K562 (cell line): ENCODE measurements at regions not wholly inside any gene's neighbourhood (a gene's known extent, or its start where the extent isn't known, plus 50 kb on each side); places are given as distances from the start of the nearest gene placed in this dataset.

Source experiments
- ATAC-seq: fragments of 200-7000 bp; cut with Tn5 transposase; 3 replicates; pipeline ENCODE4 v1.9.1; 2020; ENCODE audit warnings: moderate library complexity
- BruUV-seq: library from RNA; stranded (reverse); fragments of 400-500 nt; replicated peaks from 2 replicates; lab custom pipeline; 2021; lab: Mats Ljungman, UMichigan
- CTCF ChIA-PET: fragments of 300-600 bp; formaldehyde crosslinking; extraction: SDS; loops from one replicate; lab custom pipeline; 2021; ENCODE audit warnings: low intra/inter-chr PET ratio; lab: Yijun Ruan, JAX
- POLR2A ChIA-PET: fragments of 300-600, 350-650 bp; sonication (Branson Sonifier 250); formaldehyde crosslinking; extraction: SDS; loops from one replicate; lab custom pipeline; 2021; ENCODE audit warnings: antibody characterized with exemption, inconsistent platforms; lab: Yijun Ruan, JAX
- DNase-seq, 4 experiments: peaks; one replicate each; pipeline versions ENCODE4 v3.0.0 to v3.0.0-alpha.2; 2011 to 2018; ENCODE audit warnings: low spot score in 3 of 4, mixed read lengths in 3 of 4; ENCODE audit errors: extremely low read depth in 1 of 4
- FAIRE-seq: peaks from 2 replicates; lab custom pipeline; 2011; peaks lifted over from hg19 to GRCh38; lab: Jason Lieb, UNC
- H2AFZ ChIP-seq: 2 replicates; pipeline ENCODE4 v1.6.0; 2011; ENCODE audit warnings: low read depth, low read length, control low read depth, inconsistent platforms
- H3K27ac ChIP-seq: fragments of 200-600 bp; 3 replicates; pipeline ENCODE4 v1.8.0; 2011; ENCODE audit warnings: low read depth, mild to moderate bottlenecking, control low read depth, inconsistent platforms, low read length, moderate library complexity, mixed read lengths; ENCODE audit errors: extremely low read depth
- H3K27me3 ChIP-seq, 2 experiments: fragments of 300-600 bp in 1 of 2; 2 replicates in 1 of 2; 3 replicates in 1 of 2; pipeline versions ENCODE4 v1.6.0 to v1.8.0; 2011; ENCODE audit warnings: inconsistent platforms in 2 of 2, low read length in 2 of 2, mild to moderate bottlenecking in 1 of 2, mixed read lengths in 1 of 2, moderate library complexity in 1 of 2; ENCODE audit not compliant: control insufficient read depth in 2 of 2, insufficient read depth in 2 of 2
- H3K36me3 ChIP-seq: fragments of 300-600 bp; 3 replicates; pipeline ENCODE4 v1.8.0; 2011; ENCODE audit warnings: mild to moderate bottlenecking, low read length, inconsistent platforms; ENCODE audit not compliant: control insufficient read depth, insufficient read depth
- H3K4me1 ChIP-seq, 2 experiments: fragments of 200-600 bp in 1 of 2; replicated peaks in 1 of 2; 2 replicates in 1 of 2; 3 replicates in 1 of 2; pipeline versions ENCODE4 v1.5.1 to v1.8.0; 2011; ENCODE audit warnings: inconsistent platforms in 2 of 2, low read length in 2 of 2, mild to moderate bottlenecking in 1 of 2, mixed read lengths in 1 of 2, moderate library complexity in 1 of 2; ENCODE audit not compliant: control insufficient read depth in 2 of 2, insufficient read depth in 2 of 2
- H3K4me2 ChIP-seq: 2 replicates; pipeline ENCODE4 v1.6.1; 2011; ENCODE audit warnings: low read length, control low read depth, inconsistent platforms, mixed read lengths; ENCODE audit not compliant: insufficient read depth
- H3K4me3 ChIP-seq: fragments of 200-600 bp; sonication (generic), shearing (Covaris generic); 2 replicates; pipeline ENCODE4 v1.5.1; 2016; ENCODE audit warnings: control low read depth, inconsistent platforms
- H3K79me2 ChIP-seq: fragments of 200-600 bp; 3 replicates; pipeline ENCODE4 v1.8.0; 2011; ENCODE audit warnings: low read length, inconsistent platforms; ENCODE audit not compliant: control insufficient read depth, insufficient read depth
- H3K9ac ChIP-seq, 2 experiments: 2 replicates each; pipeline versions ENCODE4 v1.6.0 to v1.6.1; 2011; ENCODE audit warnings: low read depth in 2 of 2, low read length in 2 of 2, control low read depth in 1 of 2, inconsistent platforms in 1 of 2, mild to moderate bottlenecking in 1 of 2, mixed read lengths in 1 of 2; ENCODE audit not compliant: insufficient read depth in 1 of 2
- H3K9me1 ChIP-seq: one replicate; pipeline ENCODE4 v1.6.0; 2011; ENCODE audit warnings: inconsistent platforms, mild to moderate bottlenecking, low read length, moderate library complexity; ENCODE audit not compliant: control insufficient read depth, insufficient read depth
- H3K9me3 ChIP-seq: replicated peaks from 2 replicates; pipeline ENCODE4 v1.5.1; 2011; ENCODE audit warnings: low read depth, low read length, inconsistent platforms; ENCODE audit not compliant: control insufficient read depth, insufficient read depth
- H4K20me1 ChIP-seq: replicated peaks from 2 replicates; pipeline ENCODE4 v1.6.1; 2011; ENCODE audit warnings: low read length, inconsistent platforms, mixed read lengths; ENCODE audit not compliant: control insufficient read depth, insufficient read depth
- ATF3 ChIP-seq, 2 experiments: fragments of 450-650 bp in 1 of 2; sonication (generic) in 1 of 2; formaldehyde crosslinking in 1 of 2; IDR thresholded peaks in 1 of 2; conservative IDR thresholded peaks in 1 of 2; 2 replicates each; pipeline versions ENCODE4 v1.6.1 to v1.8.1; 2016 to 2023; ENCODE audit warnings: mild to moderate bottlenecking in 2 of 2, moderate library complexity in 2 of 2, inconsistent platforms in 1 of 2, missing genetic modification reagents in 1 of 2
- BCOR ChIP-seq: fragments of 450-650 bp; IDR thresholded peaks from 2 replicates; pipeline ENCODE4 v1.6.1; 2016
- BDP1 ChIP-seq: IDR thresholded peaks from 3 replicates; pipeline ENCODE4 v1.6.1; 2011; ENCODE audit not compliant: insufficient read length, insufficient read depth
- DDX20 ChIP-seq: fragments of 450-650 bp; IDR thresholded peaks from 2 replicates; pipeline ENCODE4 v1.6.1; 2016; ENCODE audit warnings: missing genetic modification characterization, low read depth, mild to moderate bottlenecking, missing compliant biosample characterization, moderate library complexity
- DLX4 ChIP-seq: fragments of 250-450 bp; sonication (Bioruptor Pico); IDR thresholded peaks from 2 replicates; pipeline ENCODE4 v1.6.1; 2021; ENCODE audit warnings: mild to moderate bottlenecking
- E2F3 ChIP-seq: fragments of 250-450 bp; sonication (Bioruptor Pico); IDR thresholded peaks from 2 replicates; pipeline ENCODE4 v1.4.0; 2020; ENCODE audit warnings: mild to moderate bottlenecking
- E2F6 ChIP-seq, 2 experiments: IDR thresholded peaks; 2 replicates each; pipeline ENCODE4 v1.6.1; 2011; ENCODE audit warnings: borderline replicate concordance in 1 of 2, control low read depth in 1 of 2, low read depth in 1 of 2, low read length in 1 of 2, mild to moderate bottlenecking in 1 of 2, mixed read lengths in 1 of 2, moderate library complexity in 1 of 2; ENCODE audit not compliant: insufficient read depth in 1 of 2, insufficient read length in 1 of 2, poor library complexity in 1 of 2, severe bottlenecking in 1 of 2; ENCODE audit errors: extremely low read depth in 1 of 2
- EGR1 ChIP-seq: fragments of 450-650 bp; conservative IDR thresholded peaks from 2 replicates; pipeline ENCODE4 v1.6.1; 2017; ENCODE audit warnings: mild to moderate bottlenecking
- ETS2 ChIP-seq: IDR thresholded peaks from 2 replicates; pipeline ENCODE4 v1.6.1; 2016; ENCODE audit warnings: borderline replicate concordance, missing genetic modification characterization, mild to moderate bottlenecking, moderate library complexity, missing compliant biosample characterization; ENCODE audit not compliant: poor library complexity, severe bottlenecking
- HDGF ChIP-seq: fragments of 450-650 bp; IDR thresholded peaks from 2 replicates; pipeline ENCODE4 v1.6.1; 2016
- HSF4 ChIP-seq: fragments of 250-450 bp; sonication (Bioruptor Pico); IDR thresholded peaks from 2 replicates; pipeline ENCODE4 v2.1.2; 2022; ENCODE audit warnings: mild to moderate bottlenecking, moderate library complexity, borderline replicate concordance
- LEF1 ChIP-seq: fragments of 450-650 bp; IDR thresholded peaks from 2 replicates; pipeline ENCODE4 v1.6.1; 2016; ENCODE audit warnings: mild to moderate bottlenecking
- NFATC3 ChIP-seq: fragments of 450-650 bp; IDR thresholded peaks from 2 replicates; pipeline ENCODE4 v1.6.1; 2017; ENCODE audit warnings: mild to moderate bottlenecking
- RBBP5 ChIP-seq: fragments of 200-600 bp; sonication (generic); IDR thresholded peaks from 2 replicates; pipeline ENCODE4 v1.6.1; 2012; ENCODE audit warnings: borderline replicate concordance, mild to moderate bottlenecking, low read length, control low read depth, inconsistent platforms; ENCODE audit not compliant: insufficient read depth, poor library complexity, severe bottlenecking
- RBM14 ChIP-seq: fragments of 200-400 bp; formaldehyde crosslinking; IDR thresholded peaks from 2 replicates; pipeline ENCODE4 v1.6.1; 2018; ENCODE audit warnings: low read depth, mild to moderate bottlenecking, low read length, moderate library complexity, borderline replicate concordance; ENCODE audit not compliant: insufficient read depth
- RBM17 ChIP-seq: fragments of 200-400 bp; formaldehyde crosslinking; IDR thresholded peaks from 2 replicates; pipeline ENCODE4 v1.6.1; 2017; ENCODE audit warnings: low read depth, mild to moderate bottlenecking, low read length, borderline replicate concordance
- TCF7L2 ChIP-seq: fragments of 150-350 bp; IDR thresholded peaks from 2 replicates; pipeline ENCODE4 v1.6.1; 2016; ENCODE audit warnings: low read depth, mild to moderate bottlenecking, low read length, moderate library complexity
- THRAP3 ChIP-seq: fragments of 450-650 bp; IDR thresholded peaks from 2 replicates; pipeline ENCODE4 v1.6.1; 2016; ENCODE audit warnings: mild to moderate bottlenecking, inconsistent platforms, borderline replicate concordance
- YBX1 ChIP-seq: fragments of 450-650 bp; IDR thresholded peaks from 2 replicates; pipeline ENCODE4 v1.7.1; 2016; ENCODE audit warnings: mild to moderate bottlenecking
- ZNF354B ChIP-seq: fragments of 250-450 bp; sonication (Bioruptor Pico); IDR thresholded peaks from 2 replicates; pipeline ENCODE4 v1.4.0; 2020
- ZNF408 ChIP-seq: fragments of 250-450 bp; sonication (Bioruptor Pico); IDR thresholded peaks from 2 replicates; pipeline ENCODE4 v1.4.0; 2020; ENCODE audit warnings: low read depth, mild to moderate bottlenecking, moderate library complexity
- ZNF436 ChIP-seq: fragments of 250-450, 450-650 bp; sonication (Bioruptor Pico); formaldehyde crosslinking; IDR thresholded peaks from 2 replicates; pipeline ENCODE4 v1.7.0; 2020; ENCODE audit warnings: mild to moderate bottlenecking
- WGBS: fragments of 100-300 bp; shearing (Covaris generic); methylation state at CpG from one replicate; pipeline ENCODE4 v1.1.6; 2016; ENCODE audit warnings: low coverage, mixed read lengths; ENCODE audit not compliant: insufficient coverage; ENCODE audit errors: missing lambda C conversion rate; 5-methylcytosine and 5-hydroxymethylcytosine counted together
- in situ Hi-C: fragments of 300-500 bp; cut with MboI; formaldehyde crosslinking; loops from 4 replicates; pipeline ENCODE4 v1.15.0; 2018; ENCODE audit warnings: inconsistent platforms, mixed read lengths
- intact Hi-C: fragments of 100-400 bp; cut with micrococcal nuclease; formaldehyde crosslinking; loops from 2 replicates; pipeline ENCODE4 v1.14.2; 2022

GRCh38 chr14:97022741-97023140 lies 225.6 kb downstream of the VRK1 start (continued):
- no peak for TF ChIP-seq ATF3 (IDR thresholded peaks at IDR 0.05)
- no peak for TF ChIP-seq ATF3 (CRISPR knock-in tag; conservative IDR thresholded peaks at IDR 0.05)
- TF ChIP-seq ZNF436: no peak

- in situ Hi-C loops: no loop called here
- DNase-seq: no peak
- Histone ChIP-seq H3K27me3 (peaks cover 20 to 33% of the 10 kb centered on the region in 2 experiments), H3K9me3 (no peaks in the 10 kb centered on the region), H4K20me1 (no peaks in the 10 kb centered on the region), H3K79me2 (no peaks in the 10 kb centered on the region)
- ATAC-seq: no peak
- TF ChIP-seq YBX1 (no peak), DLX4 (CRISPR knock-in tag) (no peak), ETS2 (tag) (no peak), TCF7L2 (no peak), BCOR (no peak), BDP1 (no peak), NFATC3 (no peak), ZNF408 (CRISPR knock-in tag) (no peak), RBM14 (no peak), DDX20 (tag) (no peak), RBM17 (no peak), HDGF (no peak), E2F6 (IDR thresholded peaks at IDR 0.05; ENCODE audit: borderline replicate concordance in 1 of 2, extremely low read depth in 1 of 2, insufficient read depth in 1 of 2, insufficient read length in 1 of 2, low read depth in 1 of 2, low read length in 1 of 2, poor library complexity in 1 of 2, severe bottlenecking in 1 of 2) (no peak), LEF1 (no peak), THRAP3 (no peak), EGR1 (no peak), RBBP5 (no peak), ZNF354B (CRISPR knock-in tag) (no peak), HSF4 (no peak), E2F3 (CRISPR knock-in tag) (no peak)
- TF ChIP-seq, all 486 proteins: peak for 0
- BruUV-seq: no TSS peak
- Histone ChIP-seq H3K4me3 (no peak overlapping the region), H3K4me2 (no peak overlapping the region), H3K27ac (no peak overlapping the region), H3K36me3 (no peaks in the 10 kb centered on the region), H2AFZ (no peak overlapping the region), H3K4me1 (peaks cover 0 to 4% of the 10 kb centered on the region in 2 experiments; a peak in 2 of 5 replicates), H3K9me1 (no peaks in the 10 kb centered on the region), H3K9ac (no peak overlapping the region)
- intact Hi-C loops: no loop called here
- ChIA-PET CTCF (no interaction called here), POLR2A (no interaction called here)
- WGBS: 6% methylated on average over 6 of the region's 6 CpGs
- no peak for FAIRE-seq
These were observed 226.7 kb downstream of the VRK1 start for GRCh38 chr14:97023871-97024270.
